ENCODE measurements at regions not wholly inside any gene's neighbourhood (a gene's known extent, or its start where the extent isn't known, plus 50 kb on each side); places are given as distances from the start of the nearest gene placed in this dataset.

DNA sequence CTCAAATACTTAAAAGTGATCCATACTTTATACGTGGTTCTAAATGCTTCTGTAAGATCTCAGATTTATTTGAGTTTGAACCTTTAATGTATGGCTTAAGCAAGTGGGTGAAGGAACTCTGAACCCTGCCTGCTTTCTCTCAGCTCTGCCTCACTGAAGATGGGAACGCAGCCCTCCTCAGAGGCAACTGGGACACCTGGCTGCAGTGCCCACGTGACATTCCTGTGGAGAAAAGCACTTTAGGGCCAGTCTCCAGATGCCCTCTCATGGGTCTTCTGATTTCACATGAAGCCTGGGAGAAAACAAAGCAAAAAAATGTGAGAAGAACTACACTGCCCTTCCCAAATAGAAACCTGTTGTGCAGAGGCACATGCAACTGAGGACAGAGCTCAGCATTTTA is 242.6 kb upstream of the ANKRD30A start (continued):
- TF ChIP-seq RNF2 (IDR thresholded peaks at IDR 0.05; ENCODE audit: borderline replicate concordance, low read depth, low read length, missing control alignments, poor library complexity, severe bottlenecking) (no peak), FOSL1 (IDR thresholded peaks at IDR 0.05; ENCODE audit: insufficient read depth, low read depth, low read length) (no peak), CREB1 (IDR thresholded peaks at IDR 0.05) (no peak), TBP (IDR thresholded peaks at IDR 0.05; ENCODE audit: low read depth, low read length) (no peak), GABPA (IDR thresholded peaks at IDR 0.05; ENCODE audit: borderline replicate concordance, insufficient read depth, low read length) (no peak)
